HG02885 (cell line): ENCODE measurements at regions not wholly inside any gene's neighbourhood (a gene's known extent, or its start where the extent isn't known, plus 50 kb on each side); places are given as distances from the start of the nearest gene placed in this dataset.
"Not testable (repeated sequence)": the region's sequence is repeated elsewhere in the genome, so short reads cannot be mapped to it uniquely, and the experiment has no call there.

ENCODE experiments used
- ATAC-seq: cut with Tn5 transposase; IDR thresholded peaks from one replicate; pipeline ENCODE4 v1.9.1; 2021; ENCODE audit warnings: mild to moderate bottlenecking; ENCODE audit not compliant: unreplicated experiment, poor library complexity

DNA sequence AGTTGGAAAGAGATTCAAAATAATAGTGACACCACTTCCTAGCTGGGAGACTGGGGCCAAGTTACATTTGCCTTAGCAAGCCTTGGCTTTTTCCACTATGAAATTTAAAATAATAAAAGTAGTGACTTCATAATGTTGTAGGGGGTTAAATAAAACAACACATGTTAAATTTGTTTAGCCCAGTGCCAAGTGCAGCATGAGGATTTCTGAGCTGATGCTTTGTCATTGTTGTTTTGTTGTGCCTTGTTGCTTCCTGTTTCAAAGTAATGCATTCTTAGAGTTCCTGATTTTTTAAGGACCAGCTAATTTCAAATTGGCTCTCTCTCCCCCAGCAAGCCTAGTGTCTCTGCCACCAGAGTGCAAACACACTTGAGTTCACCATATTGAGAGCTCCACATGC is 270.7 kb upstream of the PAPPA start:
- ATAC-seq = no peak

DNA sequence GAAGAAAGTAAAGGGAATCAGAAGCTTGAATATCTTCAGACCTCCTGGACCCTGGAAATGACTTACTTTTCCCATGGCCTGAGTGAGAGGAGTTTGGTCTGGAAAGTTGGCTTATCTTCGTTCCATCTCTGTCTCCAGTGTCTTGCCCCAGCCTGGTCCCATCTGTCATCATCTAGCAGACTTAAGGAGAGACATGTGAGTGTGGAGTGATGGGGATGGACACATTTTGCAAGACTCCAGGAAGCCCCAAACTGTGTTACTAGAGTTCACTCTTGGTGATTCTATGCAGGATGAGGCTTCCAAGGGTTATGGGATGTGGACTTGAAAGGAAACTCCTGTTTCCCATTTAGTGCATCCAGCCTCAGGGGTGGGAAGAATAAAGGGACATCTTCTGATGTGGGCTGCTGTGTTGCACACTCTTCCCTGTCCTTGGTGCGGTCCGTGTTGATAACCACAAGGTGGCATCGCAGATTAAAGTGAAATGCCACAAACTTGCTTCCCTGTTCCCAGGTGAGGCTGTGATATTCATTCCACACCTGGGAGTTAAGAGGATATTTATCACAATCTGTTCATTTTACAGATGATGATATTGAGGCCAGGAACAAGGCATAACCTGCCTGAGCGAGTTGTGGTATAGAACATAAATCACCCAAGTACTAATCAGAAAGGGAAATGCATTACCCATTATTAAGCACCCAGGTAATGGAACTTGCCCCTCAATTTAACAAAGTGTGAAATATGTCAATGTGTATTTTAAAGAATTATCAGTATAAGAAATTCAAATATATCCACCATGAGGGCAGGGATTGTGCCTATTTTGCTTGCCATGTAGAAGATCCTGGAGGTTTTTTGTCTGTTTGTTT is 269.9 kb upstream of the PAPPA start:
- peak; percentile 35 for ATAC-seq

GRCh38 chr9:115884846-115885245 is 268.7 kb upstream of the PAPPA start:
- ATAC-seq = no peak

- ATAC-seq = no peak
These were observed 265.5 kb upstream of the PAPPA start for GRCh38 chr9:115888131-115888530.

DNA sequence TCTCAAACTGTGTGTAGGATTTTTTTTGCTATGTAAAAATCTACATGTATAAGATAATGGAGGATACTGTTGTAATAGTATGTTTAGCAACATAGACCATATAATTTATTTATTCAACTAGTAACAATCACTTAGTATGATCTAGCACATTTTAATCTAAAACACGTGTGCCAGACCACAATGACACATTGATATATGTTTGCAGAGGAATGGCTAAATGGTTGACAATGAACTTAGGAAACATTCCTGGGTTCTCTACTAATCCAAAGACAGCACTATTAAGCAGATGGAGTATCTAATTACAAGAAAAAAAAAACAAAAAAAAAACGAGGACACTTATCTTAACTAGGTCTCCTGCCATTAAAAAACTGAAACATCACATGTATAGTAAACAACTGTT is 261.7 kb upstream of the PAPPA start:
- no peak for ATAC-seq

DNA sequence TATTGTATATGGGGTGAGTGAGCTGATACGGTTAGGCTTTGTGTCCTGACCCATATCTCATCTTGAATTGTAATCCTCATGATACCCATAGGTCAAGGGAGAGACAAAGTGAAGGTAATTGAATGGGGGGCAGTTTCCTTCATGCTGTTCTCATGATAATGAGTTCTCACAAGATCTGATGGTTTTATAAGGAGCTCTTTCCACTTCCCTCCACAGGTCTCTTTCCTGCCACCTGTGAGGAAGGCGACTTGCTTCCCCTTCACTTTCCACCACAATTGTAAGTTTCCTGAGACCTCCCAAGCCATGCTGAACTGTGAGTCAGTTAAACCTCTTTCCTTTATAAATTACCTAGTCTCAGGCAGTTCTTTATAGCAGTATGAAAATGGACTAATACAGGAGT is 255.1 kb upstream of the PAPPA start:
- ATAC-seq = not testable (repeated sequence)

DNA sequence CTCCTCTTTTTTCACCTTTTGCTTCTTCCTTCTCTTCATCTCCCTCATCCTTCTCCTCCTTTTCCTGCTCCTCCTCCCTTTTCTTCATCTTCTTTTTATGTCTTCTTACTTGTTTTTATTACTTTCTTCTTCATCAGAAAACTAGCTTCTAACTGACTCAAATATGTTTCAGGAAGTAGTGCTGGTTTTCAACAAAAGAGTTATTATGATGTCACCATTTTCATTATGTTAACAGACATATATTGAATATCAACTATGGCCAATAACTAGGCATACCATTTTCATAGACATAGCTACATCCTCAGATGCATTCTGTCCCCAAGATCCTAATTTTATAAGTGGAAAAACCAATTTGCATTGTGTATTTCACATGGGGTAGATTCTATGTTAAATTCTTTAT is 252.9 kb upstream of the PAPPA start:
- no peak for ATAC-seq

- no peak for ATAC-seq
These were observed 242.6 kb upstream of the PAPPA start for GRCh38 chr9:115910959-115911358.

GRCh38 chr9:115912086-115912485 is 241.5 kb upstream of the PAPPA start:
- ATAC-seq = no peak

DNA sequence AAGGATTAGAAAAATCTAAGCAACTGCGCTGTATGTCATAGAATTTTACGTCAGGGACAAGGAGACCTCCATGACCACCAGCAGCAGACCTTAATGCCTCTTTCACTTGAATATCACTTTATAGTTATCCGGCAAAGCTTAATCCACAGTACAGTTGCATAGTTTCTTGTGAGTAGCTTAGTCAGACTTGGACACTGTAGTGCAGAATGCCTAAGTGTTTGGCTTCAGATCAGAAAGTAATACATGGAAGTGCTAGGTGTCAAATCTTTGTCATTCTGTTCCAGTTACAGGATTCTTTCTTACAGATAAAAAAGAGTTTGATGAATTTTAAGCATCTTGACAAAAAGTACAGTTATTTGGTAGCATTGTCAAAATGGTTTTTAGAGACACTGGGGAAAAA is 239.9 kb upstream of the PAPPA start:
- no peak for ATAC-seq

- ATAC-seq = no peak
These were observed 239.3 kb upstream of the PAPPA start for GRCh38 chr9:115914291-115914690.

- no peak for ATAC-seq
These were observed 232.3 kb upstream of the PAPPA start for GRCh38 chr9:115921301-115921700.

DNA sequence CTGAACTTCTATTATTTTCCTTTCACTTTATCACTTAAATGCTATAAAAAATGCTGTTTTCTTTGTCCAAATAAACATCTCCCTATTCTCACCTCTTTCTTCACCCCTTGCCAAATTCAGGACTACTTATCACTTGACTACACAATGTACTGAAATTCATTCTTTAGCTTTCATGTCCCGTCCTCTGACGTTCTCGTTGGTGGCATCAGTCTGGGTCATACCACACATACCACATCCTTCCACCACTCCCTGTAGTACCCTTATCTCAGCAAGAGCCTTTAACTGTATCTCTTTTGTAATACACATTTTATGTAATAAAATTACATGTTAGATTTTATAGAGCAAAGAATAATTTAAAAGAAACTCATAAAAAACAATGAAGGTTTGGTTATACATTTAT is 231.1 kb upstream of the PAPPA start:
- ATAC-seq = no peak

DNA sequence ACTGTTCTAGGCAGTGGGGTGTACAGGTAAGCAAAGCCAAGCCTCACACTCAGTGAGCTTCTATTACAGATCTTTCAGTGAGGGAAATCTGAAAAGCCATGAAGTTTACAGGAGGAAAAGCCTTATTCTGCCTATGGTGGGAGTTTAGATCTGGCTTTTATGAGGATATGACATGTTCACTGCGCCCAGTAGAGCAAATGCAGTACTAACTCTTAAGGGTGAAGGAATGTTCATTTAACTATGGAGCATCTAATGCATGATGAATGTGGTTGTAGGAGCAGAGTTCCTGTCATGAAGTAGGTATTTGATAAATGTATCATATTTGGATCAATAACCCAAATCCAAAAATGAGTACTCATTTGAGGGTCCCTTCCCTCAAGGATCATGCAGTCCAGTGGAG is 230.2 kb upstream of the PAPPA start:
- ATAC-seq = no peak

DNA sequence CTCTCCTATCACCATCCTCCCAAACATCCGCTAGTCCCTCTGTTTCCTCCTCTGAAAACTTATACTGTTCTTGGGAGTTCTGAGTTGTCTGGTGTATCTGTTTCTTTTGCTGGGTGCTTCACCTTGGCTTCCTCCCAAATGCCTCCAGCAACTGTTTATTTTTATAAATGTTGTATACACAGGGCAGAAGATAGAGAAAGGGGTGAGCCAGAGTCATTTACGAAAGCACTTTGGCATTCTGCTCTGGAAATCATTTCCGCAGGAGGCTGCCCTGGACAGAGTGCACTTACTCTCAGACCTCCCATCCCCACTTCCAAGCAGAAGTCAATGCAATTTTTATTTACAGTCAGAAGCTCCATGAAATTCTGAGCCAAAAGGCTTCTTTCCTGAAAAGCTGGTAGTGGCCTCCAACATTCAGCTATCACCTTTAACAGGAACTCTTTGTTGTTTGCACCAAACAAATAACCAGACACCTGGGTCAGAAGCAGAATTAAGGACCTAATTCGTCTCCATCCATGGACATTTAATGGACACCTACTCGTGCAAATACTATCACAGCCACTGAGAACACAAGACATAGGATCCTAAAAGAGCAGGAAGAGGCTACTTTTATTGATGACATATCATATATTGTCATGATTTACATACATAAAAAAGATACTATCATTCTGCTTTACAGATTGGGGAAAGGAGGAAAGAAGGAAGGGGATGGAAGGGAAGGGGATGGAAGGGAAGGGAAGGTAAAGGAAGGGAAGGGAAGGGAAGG is 229.5 kb upstream of the PAPPA start:
- ATAC-seq = no peak

GRCh38 chr9:115924669-115924987 is 229.0 kb upstream of the PAPPA start:
- ATAC-seq = no peak

- no peak for ATAC-seq
These were observed 228.2 kb upstream of the PAPPA start for GRCh38 chr9:115925424-115925823.

- ATAC-seq = no peak
These were observed 223.1 kb upstream of the PAPPA start for GRCh38 chr9:115930472-115930871.

DNA sequence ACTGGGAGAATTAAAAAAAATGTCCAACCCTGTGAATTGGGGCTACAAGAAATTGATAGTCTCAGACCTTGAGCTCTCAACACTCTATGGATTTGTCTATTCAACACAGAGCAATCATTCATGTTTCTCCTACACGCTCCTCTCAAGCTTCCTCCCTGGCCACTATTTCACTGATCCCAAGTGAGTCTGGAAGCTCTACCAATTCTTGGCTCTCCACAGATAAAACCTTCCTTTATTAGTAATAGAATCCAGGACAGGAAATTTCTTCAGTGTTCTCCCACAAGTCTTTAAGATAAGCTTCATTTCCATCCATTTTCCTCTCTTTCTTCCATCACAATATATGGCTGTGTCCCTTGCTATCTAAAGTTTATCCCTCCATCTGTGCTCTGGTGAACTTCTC is 215.1 kb upstream of the PAPPA start:
- no peak for ATAC-seq

GRCh38 chr9:115939065-115939765 is 214.4 kb upstream of the PAPPA start:
- ATAC-seq = no peak
